Muscle of arm (tissue), 1 donor: ENCODE measurements at regions not wholly inside any gene's neighbourhood (a gene's known extent, or its start where the extent isn't known, plus 50 kb on each side); places are given as distances from the start of the nearest gene placed in this dataset.
"Not testable (repeated sequence)": the region's sequence is repeated elsewhere in the genome, so short reads cannot be mapped to it uniquely, and the experiment has no call there.

Experiments
- DNase-seq: peaks from one replicate; pipeline ENCODE4 v3.0.0-alpha.2; 2013

GRCh38 chr4:58368221-58368620, 1258.0 kb upstream of the IGFBP7 start:
- no peak for DNase-seq

- DNase-seq: no peak
Observed at GRCh38 chr4:58360354-58361133, 1250.4 kb upstream of the IGFBP7 start.

- no peak for DNase-seq
Observed at GRCh38 chr4:58359590-58359989, 1249.4 kb upstream of the IGFBP7 start.

DNA sequence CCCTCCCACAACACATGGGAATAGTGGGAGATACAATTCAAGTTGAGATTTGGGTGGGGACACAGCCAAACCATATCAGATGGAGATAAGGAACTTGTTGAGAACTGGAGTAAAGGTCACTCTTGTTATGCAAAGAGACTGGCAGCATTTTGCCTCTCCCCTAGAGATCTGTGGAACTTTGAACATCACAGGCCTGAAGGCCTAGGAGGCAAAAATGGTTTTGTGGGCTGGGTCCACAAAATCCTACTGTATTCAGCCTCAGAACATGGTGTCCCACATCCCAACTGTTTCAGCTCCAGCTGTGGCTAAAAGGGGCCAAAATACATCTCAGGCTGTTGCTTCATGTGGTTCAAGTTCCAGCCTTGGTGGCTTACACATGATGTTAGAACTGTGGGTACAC, 1247.8 kb upstream of the IGFBP7 start:
- no peak for DNase-seq

DNA sequence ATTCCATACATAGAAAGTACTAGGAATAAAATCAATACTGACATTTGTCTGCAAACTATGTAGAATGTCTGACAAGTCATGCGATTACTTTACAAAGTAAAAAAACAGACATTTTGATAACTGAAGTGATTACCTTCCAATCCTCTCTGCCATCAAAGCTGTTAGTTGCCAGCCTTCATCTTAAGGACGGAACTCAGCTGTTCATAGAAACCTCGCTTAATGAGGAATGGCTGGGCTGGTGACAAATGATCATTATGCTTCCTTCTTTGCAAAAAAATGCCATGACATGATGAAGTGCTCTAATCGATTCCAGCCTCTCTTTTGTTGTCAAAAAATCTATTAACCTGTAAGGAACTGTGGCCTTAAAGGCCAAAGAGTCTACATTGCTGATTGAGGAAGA, 1214.9 kb upstream of the IGFBP7 start:
- no peak for DNase-seq

GRCh38 chr4:58313444-58313843, 1203.3 kb upstream of the IGFBP7 start:
- DNase-seq: no peak

DNA sequence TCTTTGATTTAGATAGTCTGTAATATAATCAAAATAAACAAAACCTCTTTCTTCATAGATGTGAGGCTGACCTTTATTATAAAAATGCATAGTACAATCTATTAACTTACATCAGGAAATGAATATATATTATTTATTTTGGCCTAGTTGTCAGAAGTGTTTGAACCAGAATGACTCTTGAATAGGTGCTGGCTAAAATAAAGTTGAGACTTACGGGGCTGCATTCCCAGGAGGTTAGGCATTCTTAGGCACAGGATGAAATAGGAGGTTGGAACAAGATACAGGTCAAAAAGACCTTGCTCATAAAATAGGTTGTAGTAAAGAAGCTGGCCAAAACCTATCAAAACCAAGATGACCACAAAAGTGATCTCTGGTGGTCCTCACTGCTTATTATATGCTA, 1193.3 kb upstream of the IGFBP7 start:
- DNase-seq: no peak

GRCh38 chr4:58301376-58301999, 1191.3 kb upstream of the IGFBP7 start:
- DNase-seq: no peak

DNA sequence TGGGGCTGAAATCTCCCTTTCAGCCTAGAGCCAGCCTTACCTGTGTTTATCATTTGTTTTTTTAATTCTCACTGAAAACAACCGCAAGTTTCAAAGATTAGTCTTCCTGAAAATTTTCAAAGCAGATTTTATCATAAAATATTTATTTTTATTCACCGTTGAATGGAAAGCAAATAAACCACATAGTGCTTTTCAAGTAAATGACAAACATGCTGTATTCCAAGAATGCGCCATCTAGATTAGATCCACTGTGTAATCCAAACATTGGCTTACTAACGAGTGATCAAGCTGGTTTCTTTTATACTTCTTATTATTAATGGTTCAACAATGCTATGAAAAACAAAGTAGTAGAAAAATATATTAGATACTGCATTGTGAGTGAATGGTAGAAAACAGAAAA, 1176.2 kb upstream of the IGFBP7 start:
- no peak for DNase-seq

GRCh38 chr4:58280928-58281327, 1170.7 kb upstream of the IGFBP7 start:
- DNase-seq: not testable (repeated sequence)

DNA sequence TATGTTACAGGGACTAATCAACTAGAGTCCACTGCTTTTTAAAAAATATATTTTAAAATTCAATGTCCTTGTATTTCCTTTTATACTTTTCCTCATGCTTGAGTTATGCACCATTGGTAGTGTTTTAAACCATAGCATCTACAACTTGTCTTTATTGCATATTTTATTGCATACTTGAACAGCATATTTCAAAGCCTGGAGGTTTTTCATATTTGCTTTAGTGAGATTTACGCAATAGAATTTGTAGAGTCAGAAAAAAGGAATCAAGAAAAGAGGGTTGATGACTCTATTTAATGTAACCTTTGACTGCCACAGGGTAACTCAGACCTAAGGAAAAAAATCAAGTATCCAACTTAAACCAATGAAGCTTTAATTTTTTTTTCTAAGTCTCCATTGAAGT, 1165.7 kb upstream of the IGFBP7 start:
- no peak for DNase-seq

DNA sequence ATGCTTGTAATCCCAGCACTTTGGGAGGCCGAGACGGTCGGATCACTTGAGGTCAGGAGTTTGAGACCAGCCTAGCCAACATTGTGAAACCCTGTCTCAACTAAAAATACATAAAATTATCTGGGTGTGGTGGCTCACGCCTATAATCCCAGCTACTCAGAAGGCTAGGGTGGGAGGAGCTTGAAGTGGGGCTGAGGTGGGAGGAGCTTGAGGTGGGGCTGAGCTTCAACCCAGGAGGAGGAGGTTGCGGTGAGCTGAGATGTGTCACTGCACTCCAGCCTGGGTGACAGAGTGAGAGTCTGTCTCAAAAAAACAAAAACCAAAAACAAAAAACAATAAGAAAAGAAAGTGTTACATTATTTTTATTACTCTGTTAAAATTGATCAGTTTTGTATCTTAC, 1164.4 kb upstream of the IGFBP7 start:
- DNase-seq: no peak

DNA sequence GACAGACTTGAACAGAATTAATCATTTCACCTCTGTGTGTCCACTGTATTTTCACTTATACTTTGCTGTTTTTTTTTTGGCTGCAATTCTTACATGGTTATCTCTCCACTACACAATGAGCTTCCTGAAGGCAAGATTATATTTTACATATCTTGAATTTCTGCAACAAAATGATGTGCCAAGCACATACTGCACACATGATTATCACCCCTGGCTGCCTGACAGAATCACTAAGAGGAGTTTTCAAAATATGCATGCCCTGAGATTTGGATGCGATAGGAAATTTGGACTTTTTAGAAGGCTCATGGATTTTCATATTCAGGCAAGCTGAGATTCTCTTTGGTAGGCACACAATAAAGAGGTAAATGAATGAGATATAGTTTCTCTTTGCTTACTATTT, 1162.1 kb upstream of the IGFBP7 start:
- no peak for DNase-seq

DNA sequence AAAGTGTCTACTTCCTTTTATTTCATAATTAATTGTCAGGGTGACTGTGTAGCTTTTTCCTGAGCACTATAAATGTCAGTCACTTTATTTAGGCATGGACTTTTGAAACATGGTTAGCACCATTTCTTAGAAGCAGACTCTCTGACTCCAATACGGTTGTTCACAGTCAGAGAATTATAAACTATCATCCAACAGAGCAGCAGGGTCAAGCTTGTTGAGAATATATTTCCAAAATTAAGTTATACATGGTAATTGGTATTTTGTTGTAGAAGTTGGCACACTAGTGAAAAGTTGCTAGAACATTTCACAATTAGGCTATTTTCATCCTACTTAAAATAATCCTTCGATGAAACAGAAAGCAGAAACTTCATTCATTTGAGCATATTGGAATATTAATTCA, 1155.5 kb upstream of the IGFBP7 start:
- no peak for DNase-seq

DNA sequence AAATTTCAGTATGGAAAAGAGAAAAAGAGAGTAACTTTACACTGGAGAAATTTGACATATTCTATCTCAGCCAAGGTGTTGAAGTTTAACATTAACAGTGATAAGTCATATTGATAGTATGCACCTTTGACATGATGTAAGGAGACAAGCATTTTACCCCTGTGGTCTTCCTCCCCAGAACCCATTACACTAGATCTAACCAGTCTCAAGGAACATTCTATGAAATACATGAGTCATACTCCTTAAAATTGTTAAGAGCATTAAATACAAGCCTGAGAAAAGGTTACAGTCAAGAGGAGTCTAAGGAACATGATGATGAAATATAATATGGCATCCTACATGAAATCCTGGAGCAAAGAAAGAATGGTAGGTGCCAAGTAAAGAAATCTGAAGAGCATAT, 1151.3 kb upstream of the IGFBP7 start:
- DNase-seq: no peak

GRCh38 chr4:58254291-58254690, 1144.1 kb upstream of the IGFBP7 start:
- peak; percentile 38 for DNase-seq

- peak; percentile 16 for DNase-seq
Observed at GRCh38 chr4:58252656-58253055, 1142.5 kb upstream of the IGFBP7 start.

- DNase-seq: no peak
Observed at GRCh38 chr4:58247792-58248191, 1137.6 kb upstream of the IGFBP7 start.

DNA sequence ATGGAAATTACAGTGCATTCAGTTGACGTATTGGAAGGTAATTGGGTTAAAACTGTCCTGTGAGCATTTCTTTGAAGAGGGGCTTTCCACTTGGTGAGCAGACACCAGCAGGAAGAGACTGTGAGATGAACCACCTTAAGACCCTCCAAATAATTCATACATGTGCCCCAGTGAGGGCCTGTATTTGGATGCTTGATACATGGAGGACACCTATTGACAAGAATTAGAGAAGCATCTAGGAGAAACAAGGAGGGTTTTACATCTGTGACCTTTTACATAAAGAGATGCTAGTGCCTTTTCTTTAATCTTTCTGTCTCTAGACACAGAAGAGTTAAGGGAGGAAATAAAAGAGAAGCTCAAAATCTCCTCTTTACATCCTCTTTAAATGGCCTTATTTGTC, 1115.3 kb upstream of the IGFBP7 start:
- DNase-seq: no peak

GRCh38 chr4:58219179-58219578, 1109.0 kb upstream of the IGFBP7 start:
- DNase-seq: peak; percentile 5

- DNase-seq: no peak
Observed at GRCh38 chr4:58216461-58216860, 1106.3 kb upstream of the IGFBP7 start.

DNA sequence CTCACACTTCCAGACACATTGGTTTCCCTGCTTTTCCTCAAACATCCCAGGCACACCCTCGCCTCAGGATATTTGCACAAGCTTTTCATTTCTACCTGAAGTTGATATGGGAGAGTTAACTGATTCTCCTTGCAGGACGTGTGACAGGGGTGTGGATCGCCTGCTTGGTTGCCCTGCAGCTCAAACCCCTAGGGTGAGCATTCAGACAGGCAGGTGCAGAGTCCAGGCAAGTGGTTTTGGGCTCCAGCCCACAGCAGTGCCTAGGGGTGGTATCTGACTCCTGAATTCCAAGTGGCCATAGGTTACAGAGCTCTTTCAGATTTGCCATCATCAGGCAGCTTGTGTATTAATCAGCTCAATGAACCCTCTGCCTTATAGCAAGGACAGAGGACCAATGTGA, 1104.2 kb upstream of the IGFBP7 start:
- DNase-seq: no peak

DNA sequence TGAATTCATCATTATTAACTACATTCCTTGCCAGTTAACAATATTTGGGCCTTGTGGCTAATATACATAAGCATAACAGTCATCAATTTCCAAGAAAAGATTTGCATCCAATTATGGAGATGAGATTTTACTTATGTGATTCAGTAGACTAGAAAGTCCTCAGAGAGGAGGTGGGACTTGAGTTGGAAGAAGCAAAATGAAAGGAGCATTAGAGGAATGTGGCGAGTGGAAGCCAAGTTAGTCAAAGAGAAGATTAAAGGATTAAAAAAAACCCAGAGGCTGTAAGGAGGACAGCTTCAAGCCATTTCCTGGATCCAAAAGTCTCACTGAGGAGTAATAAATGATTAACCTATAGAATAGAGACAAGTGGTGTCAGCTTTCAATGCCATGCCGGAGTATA, 1099.4 kb upstream of the IGFBP7 start:
- no peak for DNase-seq

- no peak for DNase-seq
Observed at GRCh38 chr4:58209001-58209400, 1098.8 kb upstream of the IGFBP7 start.
